ENCODE measurements at regions not wholly inside any gene's neighbourhood (a gene's known extent, or its start where the extent isn't known, plus 50 kb on each side); places are given as distances from the start of the nearest gene placed in this dataset.

DNA sequence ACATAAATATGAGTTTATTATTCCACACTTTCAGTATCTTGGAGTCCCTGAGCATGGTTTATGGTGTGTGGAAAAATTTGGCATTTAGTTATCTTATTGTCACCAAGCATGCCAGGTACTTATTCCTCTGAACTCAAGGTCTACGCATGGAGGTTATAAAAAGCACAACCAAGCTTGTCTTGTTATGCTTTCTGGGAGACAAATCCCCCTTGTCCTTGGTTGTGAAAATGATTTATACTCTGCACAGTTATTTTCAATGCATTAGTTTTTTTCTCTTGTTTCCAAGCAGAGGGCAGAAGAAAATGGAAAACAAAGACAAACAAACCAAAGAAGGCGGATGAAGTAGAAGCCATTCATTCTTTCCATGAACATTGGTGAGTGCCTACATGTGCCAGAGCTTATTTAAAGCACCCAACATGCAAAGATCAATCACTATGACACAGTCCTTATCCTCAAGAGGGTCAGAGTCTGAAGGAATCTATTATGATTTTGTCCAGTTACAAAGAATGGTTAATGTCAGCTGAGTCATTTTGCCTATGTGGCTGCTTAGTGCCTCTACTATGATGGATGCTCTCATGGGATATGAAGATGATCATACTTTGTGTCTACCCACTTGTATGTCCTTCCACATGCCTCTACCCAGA, 323.1 kb downstream of the TENT4A start:
- Histone ChIP-seq H3K27ac (ENCODE audit: low read depth, low read length) (no peak overlapping the region), H3K4me1 (ENCODE audit: control insufficient read depth, insufficient read depth, low read length) (peaks cover 5% of the 10 kb centered on the region), H3K27me3 (ENCODE audit: control insufficient read depth, insufficient read depth, low read length, poor library complexity, severe bottlenecking) (no peaks in the 10 kb centered on the region), H3K9ac (ENCODE audit: extremely low read depth, low read length, poor library complexity, severe bottlenecking) (no peak overlapping the region), H3K4me3 (ENCODE audit: low read length) (no peak overlapping the region), H3K36me3 (ENCODE audit: control insufficient read depth, insufficient read depth, low read length) (no peaks in the 10 kb centered on the region), H3K9me3 (ENCODE audit: control insufficient read depth, low read length) (no peaks in the 10 kb centered on the region)
- Mint-ChIP-seq H3K27me3 (ENCODE audit: insufficient read depth) (peaks cover 2% of the 10 kb centered on the region), H3K4me3 (no peak overlapping the region), H3K27ac (no peak overlapping the region), H3K4me1 (peaks cover 8% of the 10 kb centered on the region), H3K9me3 (no peaks in the 10 kb centered on the region), H3K36me3 (ENCODE audit: low read depth) (no peaks in the 10 kb centered on the region)
- DNase-seq, result no peak
- 95 to 100% methylated on average over 1 to 2 of the region's 2 CpGs for WGBS, 2 experiments (ENCODE audit: insufficient coverage in 1 of 2, insufficient read length in 1 of 2)
- no peak for TF ChIP-seq CTCF (conservative IDR thresholded peaks at IDR 0.05)

- no peak overlapping the region for H3K27ac ChIP-seq (ENCODE audit: low read depth, low read length)
- DNase-seq, result no peak
- Mint-ChIP-seq H3K4me3 (no peak overlapping the region), H3K9me3 (no peaks in the 10 kb centered on the region), H3K36me3 (ENCODE audit: low read depth) (no peaks in the 10 kb centered on the region), H3K27ac (no peak overlapping the region), H3K4me1 (no peaks in the 10 kb centered on the region), H3K27me3 (ENCODE audit: insufficient read depth) (peaks cover 2% of the 10 kb centered on the region)
- WGBS, 2 experiments (ENCODE audit: insufficient coverage in 1 of 2, insufficient read length in 1 of 2), result 91 to 100% methylated on average over 3 to 4 of the region's 4 CpGs
- no peak overlapping the region for H3K9ac ChIP-seq (ENCODE audit: extremely low read depth, low read length, poor library complexity, severe bottlenecking)
- H3K4me1 ChIP-seq (ENCODE audit: control insufficient read depth, insufficient read depth, low read length), result no peaks in the 10 kb centered on the region
- H3K4me3 ChIP-seq (ENCODE audit: low read length), result no peak overlapping the region
- TF ChIP-seq CTCF (conservative IDR thresholded peaks at IDR 0.05), result no peak
- H3K36me3 ChIP-seq (ENCODE audit: control insufficient read depth, insufficient read depth, low read length), result no peaks in the 10 kb centered on the region
- no peaks in the 10 kb centered on the region for H3K27me3 ChIP-seq (ENCODE audit: control insufficient read depth, insufficient read depth, low read length, poor library complexity, severe bottlenecking)
- no peaks in the 10 kb centered on the region for H3K9me3 ChIP-seq (ENCODE audit: control insufficient read depth, low read length)
Observed at GRCh38 chr5:7039074-7039473, 325.8 kb downstream of the TENT4A start.

GRCh38 chr5:7040111-7040510, 326.9 kb downstream of the TENT4A start:
- Mint-ChIP-seq H3K27me3 (ENCODE audit: insufficient read depth) (peaks cover 2% of the 10 kb centered on the region), H3K36me3 (ENCODE audit: low read depth) (no peaks in the 10 kb centered on the region), H3K4me1 (no peaks in the 10 kb centered on the region), H3K9me3 (no peaks in the 10 kb centered on the region), H3K4me3 (no peak overlapping the region), H3K27ac (no peak overlapping the region)
- no peaks in the 10 kb centered on the region for H3K36me3 ChIP-seq (ENCODE audit: control insufficient read depth, insufficient read depth, low read length)
- H3K27me3 ChIP-seq (ENCODE audit: control insufficient read depth, insufficient read depth, low read length, poor library complexity, severe bottlenecking), result no peaks in the 10 kb centered on the region
- H3K9ac ChIP-seq (ENCODE audit: extremely low read depth, low read length, poor library complexity, severe bottlenecking), result no peak overlapping the region
- DNase-seq, result no peak
- H3K9me3 ChIP-seq (ENCODE audit: control insufficient read depth, low read length), result no peaks in the 10 kb centered on the region
- no peak overlapping the region for H3K4me3 ChIP-seq (ENCODE audit: low read length)
- no peak for TF ChIP-seq CTCF (conservative IDR thresholded peaks at IDR 0.05)
- WGBS, 2 experiments (ENCODE audit: insufficient coverage in 1 of 2, insufficient read length in 1 of 2), result 92 to 100% methylated on average over 1 to 2 of the region's 2 CpGs
- no peaks in the 10 kb centered on the region for H3K4me1 ChIP-seq (ENCODE audit: control insufficient read depth, insufficient read depth, low read length)
- no peak overlapping the region for H3K27ac ChIP-seq (ENCODE audit: low read depth, low read length)

All from endodermal cell (in vitro differentiated cells).